AG09319 (cell line): ENCODE measurements at regions not wholly inside any gene's neighbourhood (a gene's known extent, or its start where the extent isn't known, plus 50 kb on each side); places are given as distances from the start of the nearest gene placed in this dataset.

ENCODE experiments used
- DNase-seq: peaks from one replicate; pipeline ENCODE4 v3.0.0-alpha.2; 2010; ENCODE audit warnings: low read depth; ENCODE audit errors: extremely low read depth
- CTCF ChIP-seq: IDR thresholded peaks from 2 replicates; pipeline ENCODE4 v1.5.1; 2011; ENCODE audit warnings: low read depth, mild to moderate bottlenecking, inconsistent platforms, low read length, moderate library complexity

GRCh38 chr6:115706981-115707380 is 353.7 kb downstream of the FRK start:
- no peak for DNase-seq
- no peak for TF ChIP-seq CTCF

- no peak for TF ChIP-seq CTCF
- DNase-seq, result no peak
These were observed 354.4 kb downstream of the FRK start for GRCh38 chr6:115706324-115706723.

- no peak for DNase-seq
- no peak for TF ChIP-seq CTCF
These were observed 356.7 kb downstream of the FRK start for GRCh38 chr6:115704028-115704427.

DNA sequence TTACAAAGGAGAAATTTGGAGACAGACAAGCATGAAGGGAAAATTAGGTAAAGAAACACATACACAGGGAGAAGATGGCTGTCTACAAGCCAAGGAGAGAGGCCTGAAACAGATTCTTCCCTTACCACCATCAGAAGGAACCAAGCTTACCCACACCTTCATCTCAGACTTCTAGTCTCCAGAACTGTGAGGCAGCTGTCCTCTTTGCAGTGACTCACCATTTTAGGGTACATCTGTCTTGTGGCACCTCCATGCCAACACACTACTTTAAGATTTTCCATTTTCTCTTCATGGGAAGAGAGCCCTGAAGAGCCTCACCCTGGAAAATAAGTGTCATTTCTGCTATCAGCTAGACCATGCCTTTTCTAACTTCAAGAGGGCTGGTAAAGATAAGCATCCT is 369.3 kb downstream of the FRK start:
- no peak for DNase-seq
- TF ChIP-seq CTCF, result no peak

DNA sequence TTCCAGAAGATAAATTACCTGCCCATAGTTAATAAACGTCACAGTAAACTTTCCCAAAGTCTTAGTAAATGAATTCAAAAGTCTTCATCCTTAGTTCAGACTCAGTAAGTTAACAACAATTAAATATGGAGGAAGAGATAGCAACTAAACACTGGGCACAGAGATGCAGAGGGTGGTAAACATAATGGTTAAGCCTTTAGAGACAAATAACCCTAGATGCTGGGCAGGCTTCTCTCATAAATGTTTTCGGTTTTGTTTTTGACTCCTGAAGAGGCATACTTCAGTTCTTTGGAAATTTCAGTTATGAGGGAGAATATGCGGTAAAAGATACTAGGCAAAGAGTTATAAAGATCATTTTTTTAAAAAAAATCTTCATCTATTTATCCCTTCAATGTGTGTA is 369.8 kb downstream of the FRK start:
- no peak for TF ChIP-seq CTCF
- no peak for DNase-seq

DNA sequence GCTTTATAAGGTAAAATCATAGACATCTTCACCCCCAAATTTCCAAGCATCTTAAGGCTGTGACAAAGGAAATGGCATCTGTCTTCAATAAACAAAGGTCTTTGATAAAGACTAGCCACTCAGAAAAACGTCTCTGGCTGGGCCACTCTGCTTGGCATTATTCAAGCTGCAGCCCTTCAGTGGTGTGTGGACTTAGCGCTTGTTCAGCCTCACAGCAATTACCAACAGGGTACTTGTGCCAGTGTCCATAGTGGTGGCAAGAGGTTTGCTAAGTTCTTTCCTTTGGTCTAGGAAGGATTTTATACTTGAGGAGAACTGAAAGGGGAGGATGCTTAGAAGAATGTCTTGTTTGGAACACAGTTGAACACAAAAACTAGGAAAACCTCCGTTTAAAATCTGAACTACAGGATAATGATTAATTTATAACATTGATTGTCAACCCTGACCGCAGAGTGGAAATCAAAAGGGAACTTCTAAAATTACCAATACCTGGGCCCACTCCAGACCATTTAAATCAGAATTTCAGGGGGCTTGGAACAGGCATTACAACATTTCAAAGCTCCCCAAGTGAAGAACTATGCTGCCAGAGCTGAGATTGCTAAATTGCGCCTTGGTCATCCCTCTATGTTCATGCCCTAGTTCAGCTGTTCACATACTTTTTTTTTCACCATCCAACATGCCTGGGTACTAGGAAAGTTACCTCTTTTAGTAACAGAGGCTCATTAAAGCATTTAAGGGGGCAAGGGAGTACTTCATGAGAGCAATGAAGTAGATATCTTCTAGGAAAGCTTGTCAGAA is 378.5 kb downstream of the FRK start:
- no peak for TF ChIP-seq CTCF
- DNase-seq, result no peak

DNA sequence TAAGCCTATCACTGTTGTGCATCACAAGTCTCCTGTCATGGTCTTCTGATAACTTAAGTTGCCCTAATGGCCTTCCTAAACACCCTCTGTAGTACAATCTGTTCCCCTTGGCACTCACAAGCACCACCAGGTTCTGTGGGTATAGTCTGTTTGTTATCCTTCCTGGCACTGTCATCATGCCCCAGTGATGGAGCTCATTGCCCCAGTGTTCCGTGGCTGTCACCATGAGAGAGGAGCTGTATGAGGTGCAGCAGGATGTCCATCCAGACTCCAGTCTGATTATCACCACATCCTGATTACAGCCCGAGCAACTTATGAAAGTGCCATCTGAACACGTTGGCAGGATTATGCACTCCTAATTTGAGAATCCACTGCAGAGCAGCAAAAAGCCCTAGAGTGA is 380.1 kb downstream of the FRK start:
- TF ChIP-seq CTCF, result no peak
- no peak for DNase-seq
